Neural cell (in vitro differentiated cells): ENCODE measurements at regions not wholly inside any gene's neighbourhood (a gene's known extent, or its start where the extent isn't known, plus 50 kb on each side); places are given as distances from the start of the nearest gene placed in this dataset.

Source experiments
- H2AFZ ChIP-seq: fragments of 200-600, 300-800 bp; sonication (generic), shearing (Covaris generic); 2 replicates; pipeline ENCODE4 v1.6.0; 2014; ENCODE audit warnings: low read depth, mild to moderate bottlenecking, antibody characterized with exemption, low read length, moderate library complexity
- H3F3A ChIP-seq: fragments of 200-600 bp; shearing (Covaris generic); 2 replicates; pipeline ENCODE4 v1.6.1; 2016; ENCODE audit warnings: mild to moderate bottlenecking, moderate library complexity, mixed read lengths, antibody characterized with exemption, low read length; ENCODE audit not compliant: insufficient read depth, poor library complexity, severe bottlenecking
- H3K27ac ChIP-seq: fragments of 200-600, 300-800 bp; sonication (generic), shearing (Covaris generic); 2 replicates; pipeline ENCODE4 v1.5.1; 2014; ENCODE audit warnings: mild to moderate bottlenecking, low read length, moderate library complexity
- H3K27me3 ChIP-seq: fragments of 300-800, 200-600 bp; sonication (generic), shearing (Covaris generic); 2 replicates; pipeline ENCODE4 v1.6.0; 2014; ENCODE audit warnings: mild to moderate bottlenecking, low read depth, low read length, moderate library complexity; ENCODE audit not compliant: insufficient read depth
- H3K36me3 ChIP-seq: fragments of 300-800, 200-600 bp; sonication (generic), shearing (Covaris generic); 2 replicates; pipeline ENCODE4 v1.5.1; 2014; ENCODE audit warnings: mild to moderate bottlenecking, antibody characterized with exemption, low read length, moderate library complexity; ENCODE audit not compliant: insufficient read depth
- H3K4me2 ChIP-seq: fragments of 300-800, 200-600 bp; sonication (generic), shearing (Covaris generic); 2 replicates; pipeline ENCODE4 v1.6.0; 2014; ENCODE audit warnings: mild to moderate bottlenecking, low read length
- H3K4me3 ChIP-seq: fragments of 300-800, 200-600 bp; sonication (generic), shearing (Covaris generic); 2 replicates; pipeline ENCODE4 v1.5.1; 2014; ENCODE audit warnings: mild to moderate bottlenecking, low read length, moderate library complexity
- H3K79me2 ChIP-seq: fragments of 200-600 bp; shearing (Covaris generic); replicated peaks from 2 replicates; pipeline ENCODE4 v1.6.0; 2014; ENCODE audit warnings: mild to moderate bottlenecking, low read length, moderate library complexity; ENCODE audit not compliant: insufficient read depth
- H3K9ac ChIP-seq: fragments of 300-800, 200-600 bp; sonication (generic), shearing (Covaris generic); 2 replicates; pipeline ENCODE4 v1.6.1; 2016; ENCODE audit warnings: mild to moderate bottlenecking, low read length, mixed read lengths
- H3K9me2 ChIP-seq: fragments of 200-600 bp; shearing (Covaris generic); 2 replicates; pipeline ENCODE4 v1.6.1; 2016; ENCODE audit warnings: mild to moderate bottlenecking, low read length, mixed read lengths; ENCODE audit not compliant: insufficient read depth
- H3K9me3 ChIP-seq: fragments of 200-600, 300-800 bp; sonication (generic), shearing (Covaris generic); 2 replicates; pipeline ENCODE4 v1.6.1; 2016; ENCODE audit warnings: mild to moderate bottlenecking, mixed run types, low read length, moderate library complexity, mixed read lengths
- H4K20me1 ChIP-seq: fragments of 200-600 bp; shearing (Covaris generic); 2 replicates; pipeline ENCODE4 v1.6.1; 2016; ENCODE audit warnings: mild to moderate bottlenecking, mixed run types; ENCODE audit not compliant: insufficient read depth
- CTCF ChIP-seq: fragments of 450-650 bp; IDR thresholded peaks from 2 replicates; pipeline ENCODE4 v1.5.1; 2014; ENCODE audit warnings: antibody characterized with exemption, mild to moderate bottlenecking, moderate library complexity; ENCODE audit not compliant: poor library complexity, severe bottlenecking
- EP300 ChIP-seq: fragments of 450-650 bp; conservative IDR thresholded peaks from 2 replicates; pipeline ENCODE4 v1.6.1; 2014; ENCODE audit warnings: antibody characterized with exemption, mild to moderate bottlenecking, moderate library complexity; ENCODE audit not compliant: poor library complexity, severe bottlenecking
- EZH2 ChIP-seq: fragments of 200-600, 300-800 bp; shearing (Covaris generic), sonication (generic); IDR thresholded peaks from 2 replicates; pipeline ENCODE4 v1.6.1; 2014; ENCODE audit warnings: antibody characterized with exemption, low read length, borderline replicate concordance, mild to moderate bottlenecking; ENCODE audit not compliant: insufficient read depth, poor library complexity, severe bottlenecking
- MXI1 ChIP-seq: fragments of 450-650 bp; conservative IDR thresholded peaks from 2 replicates; pipeline ENCODE4 v1.6.1; 2014; ENCODE audit warnings: antibody characterized with exemption, mild to moderate bottlenecking; ENCODE audit not compliant: poor library complexity, severe bottlenecking
- POLR2AphosphoS5 ChIP-seq: IDR thresholded peaks from 2 replicates; pipeline ENCODE4 v1.6.1; 2012
- RAD21 ChIP-seq: fragments of 450-650 bp; conservative IDR thresholded peaks from 2 replicates; pipeline ENCODE4 v1.6.1; 2014; ENCODE audit warnings: antibody characterized with exemption, mild to moderate bottlenecking, moderate library complexity
- REST ChIP-seq: IDR thresholded peaks from 2 replicates; pipeline ENCODE4 v1.6.1; 2012; ENCODE audit warnings: borderline replicate concordance
- SMC3 ChIP-seq: fragments of 450-650 bp; conservative IDR thresholded peaks from 2 replicates; pipeline ENCODE4 v1.6.1; 2014; ENCODE audit warnings: antibody characterized with exemption, mild to moderate bottlenecking, moderate library complexity; ENCODE audit not compliant: poor library complexity
- TAF1 ChIP-seq: IDR thresholded peaks from 2 replicates; pipeline ENCODE4 v1.6.1; 2012; ENCODE audit warnings: low read depth

- Histone ChIP-seq H3K27ac (no peak overlapping the region), H3K4me2 (no peak overlapping the region), H3K9ac (no peak overlapping the region), H3K4me3 (no peak overlapping the region), H3F3A (no peaks in the 10 kb centered on the region), H3K36me3 (no peaks in the 10 kb centered on the region), H3K9me2 (no peaks in the 10 kb centered on the region), H4K20me1 (no peaks in the 10 kb centered on the region), H3K27me3 (no peaks in the 10 kb centered on the region), H2AFZ (no peak overlapping the region), H3K9me3 (no peaks in the 10 kb centered on the region), H3K79me2 (no peaks in the 10 kb centered on the region)
- TF ChIP-seq POLR2AphosphoS5 (no peak), EP300 (no peak), RAD21 (no peak), SMC3 (no peak), REST (no peak), MXI1 (no peak), CTCF (no peak), TAF1 (no peak), EZH2 (no peak)
Observed at GRCh38 chr2:115946341-115946740, 1503.9 kb downstream of the DPP10 start.

GRCh38 chr2:115946891-115947290 lies 1504.5 kb downstream of the DPP10 start:
- H3K4me2 ChIP-seq, result no peak overlapping the region
- H3K36me3 ChIP-seq, result no peaks in the 10 kb centered on the region
- H3K79me2 ChIP-seq, result no peaks in the 10 kb centered on the region
- no peaks in the 10 kb centered on the region for H4K20me1 ChIP-seq
- no peak overlapping the region for H3K9ac ChIP-seq
- no peak overlapping the region for H2AFZ ChIP-seq
- H3K4me3 ChIP-seq, result no peak overlapping the region
- no peaks in the 10 kb centered on the region for H3F3A ChIP-seq
- H3K27me3 ChIP-seq, result no peaks in the 10 kb centered on the region
- no peaks in the 10 kb centered on the region for H3K9me3 ChIP-seq
- H3K9me2 ChIP-seq, result no peaks in the 10 kb centered on the region
- no peak overlapping the region for H3K27ac ChIP-seq
- TF ChIP-seq MXI1, result no peak
- TF ChIP-seq SMC3, result no peak
- no peak for TF ChIP-seq REST
- no peak for TF ChIP-seq EZH2
- no peak for TF ChIP-seq EP300
- no peak for TF ChIP-seq POLR2AphosphoS5
- no peak for TF ChIP-seq TAF1
- no peak for TF ChIP-seq RAD21
- TF ChIP-seq CTCF, result no peak
